GM19238 (cell line): ENCODE measurements at regions not wholly inside any gene's neighbourhood (a gene's known extent, or its start where the extent isn't known, plus 50 kb on each side); places are given as distances from the start of the nearest gene placed in this dataset.

Source experiments
- DNase-seq: peaks from one replicate; pipeline ENCODE4 v3.0.0; 2011; ENCODE audit warnings: low spot score; ENCODE audit not compliant: insufficient read length

DNA sequence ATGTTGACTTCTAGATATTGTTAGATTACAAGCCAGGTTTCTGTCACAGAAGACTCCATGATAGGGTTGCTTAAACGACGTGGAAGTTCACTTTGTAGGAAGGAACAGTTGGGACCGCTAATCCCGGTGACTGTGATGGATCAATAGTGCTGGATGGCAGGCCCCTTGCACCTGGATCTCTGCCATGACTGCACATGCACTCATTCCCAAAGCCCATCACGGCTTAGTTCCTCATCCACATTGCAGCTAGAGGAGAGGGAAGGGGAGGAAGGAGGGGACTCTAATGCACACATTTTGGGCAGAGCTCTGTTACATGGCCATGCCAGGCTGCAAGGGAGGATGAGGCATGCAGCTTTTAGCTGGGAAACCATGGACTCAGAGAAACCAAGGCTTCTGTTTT, 773.7 kb upstream of the RAB6C start:
- no peak for DNase-seq

DNA sequence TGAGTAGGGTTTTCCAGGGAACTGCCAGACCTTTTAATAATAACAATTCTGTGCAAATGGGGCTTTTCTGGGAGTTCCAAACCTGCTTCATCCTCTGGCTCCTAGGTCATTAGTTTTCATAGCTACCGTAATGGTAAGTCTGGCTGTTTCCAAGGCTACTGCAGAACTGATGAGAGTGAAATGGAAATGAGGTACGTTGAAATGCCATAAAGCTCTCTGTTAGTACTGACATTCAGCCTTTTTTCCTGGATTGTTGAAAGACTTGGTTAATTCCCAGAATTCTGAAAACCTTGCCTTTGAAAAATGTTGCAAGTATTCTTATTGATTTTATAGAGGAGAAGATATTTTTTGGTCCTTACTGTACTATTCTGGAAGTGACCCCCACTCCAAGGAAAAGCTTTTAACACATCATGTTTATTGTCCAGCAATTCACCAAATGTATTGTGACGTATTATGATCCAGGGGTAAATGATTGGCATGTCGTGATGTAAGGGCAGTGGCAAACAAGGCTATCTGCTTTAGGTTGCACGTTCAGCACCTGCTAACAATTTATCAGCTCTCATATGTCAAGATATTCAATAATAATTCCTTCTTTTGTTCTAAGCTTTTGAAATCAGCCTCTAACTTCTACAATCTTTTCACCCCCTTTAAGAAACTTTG, 767.0 kb upstream of the RAB6C start:
- no peak for DNase-seq

DNA sequence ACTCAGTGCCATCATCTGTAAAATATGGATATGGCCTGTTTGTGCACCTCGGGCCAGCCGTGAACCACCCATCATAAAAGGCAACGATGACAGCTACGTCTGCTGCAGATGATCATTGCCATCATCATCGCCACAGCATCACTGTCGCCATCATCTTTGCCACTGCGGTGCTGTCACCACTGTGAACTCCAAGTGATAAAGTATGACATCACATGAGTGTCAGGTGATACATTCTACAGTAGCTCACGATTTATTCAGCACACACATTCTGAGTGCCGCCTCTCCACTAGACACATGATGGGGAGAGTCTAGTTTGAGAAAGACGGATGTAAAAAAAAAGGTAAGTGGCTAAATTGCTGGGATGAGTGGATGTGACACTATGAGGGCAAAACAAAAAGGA, 755.4 kb upstream of the RAB6C start:
- no peak for DNase-seq

DNA sequence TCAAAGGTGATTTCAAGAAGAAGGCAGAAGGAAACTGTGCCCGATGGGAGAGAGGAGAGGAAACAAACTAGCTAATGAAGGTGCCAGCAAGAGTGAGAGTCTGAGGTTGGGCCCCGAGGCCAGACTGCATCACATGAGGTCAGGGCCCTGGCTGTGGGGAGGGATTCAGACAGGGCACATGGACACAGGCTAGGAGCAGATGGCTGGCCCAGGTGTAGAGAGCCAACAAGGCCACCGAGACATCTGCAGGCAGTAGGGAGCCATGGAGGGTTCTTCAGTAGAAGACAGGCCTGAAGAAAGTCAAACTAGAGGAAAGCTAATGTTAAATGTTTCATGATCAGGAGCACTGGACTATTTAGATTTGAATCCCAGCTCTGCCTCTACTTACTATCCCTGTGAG, 755.0 kb upstream of the RAB6C start:
- DNase-seq = no peak

DNA sequence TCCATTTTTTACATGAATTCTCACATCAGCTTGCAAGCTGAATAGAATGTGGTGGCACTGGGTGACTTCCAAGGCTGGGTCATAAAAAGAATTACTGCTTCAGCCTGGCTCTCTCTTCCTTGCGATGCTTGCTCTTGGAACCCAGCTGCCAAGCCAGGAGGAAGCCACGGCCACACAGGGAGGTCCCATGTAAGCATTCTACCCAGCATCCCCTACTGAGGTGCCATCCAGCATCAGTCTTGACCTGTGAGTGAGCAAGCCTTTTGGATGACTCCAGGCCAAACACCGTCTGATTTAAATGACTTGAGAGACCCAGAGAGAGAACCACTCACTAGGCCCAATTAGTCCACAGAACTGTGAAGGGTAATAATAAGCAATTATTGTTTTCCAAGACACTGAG, 750.3 kb upstream of the RAB6C start:
- DNase-seq = no peak

DNA sequence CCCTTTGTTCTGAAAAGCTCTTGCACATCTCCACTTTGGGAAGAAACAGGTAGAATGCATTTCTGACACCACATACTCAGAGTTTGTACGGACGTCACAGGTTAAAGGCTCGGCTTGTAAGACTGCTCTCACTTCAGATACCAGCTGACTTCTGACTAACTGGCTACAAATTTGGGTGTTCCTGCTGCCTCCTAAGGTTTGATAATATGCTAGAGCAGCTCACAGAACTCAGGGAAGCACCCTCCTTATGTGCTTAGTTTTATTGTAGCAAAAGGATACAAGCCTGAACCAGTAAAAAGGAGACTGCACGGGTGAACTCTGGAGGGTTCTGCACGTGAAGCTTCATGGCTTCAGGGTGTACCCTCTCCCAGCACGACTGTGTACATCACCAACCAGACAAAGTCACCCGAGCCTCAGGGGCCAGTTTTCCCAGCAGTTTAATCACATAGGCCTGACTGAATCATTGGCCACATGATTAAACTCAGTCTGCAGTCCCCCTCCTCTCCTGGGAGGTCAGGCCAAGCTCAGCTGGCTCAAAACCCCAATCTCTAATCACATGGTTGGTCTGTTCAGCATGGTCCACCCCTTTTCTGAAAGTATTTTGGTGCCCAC, 749.5 kb upstream of the RAB6C start:
- DNase-seq = no peak

DNA sequence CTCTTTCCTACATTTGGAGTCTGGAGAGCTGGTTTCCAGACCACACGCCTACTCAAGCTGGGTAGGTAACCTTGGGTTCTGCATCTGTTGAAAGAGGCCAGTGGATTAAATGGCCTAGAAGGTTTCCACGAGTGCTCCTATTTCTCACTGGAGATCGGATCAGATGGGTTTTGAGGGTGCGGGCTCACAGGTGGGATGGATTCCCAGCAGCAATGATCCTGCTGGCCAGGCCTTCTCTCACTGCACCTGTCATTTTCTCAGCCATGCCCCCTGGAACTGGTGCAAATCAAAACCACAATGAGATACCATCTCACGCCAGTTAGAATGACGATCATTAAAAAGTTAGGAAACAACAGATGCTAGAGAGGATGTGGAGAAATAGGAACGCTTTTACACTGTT, 747.5 kb upstream of the RAB6C start:
- no peak for DNase-seq

DNA sequence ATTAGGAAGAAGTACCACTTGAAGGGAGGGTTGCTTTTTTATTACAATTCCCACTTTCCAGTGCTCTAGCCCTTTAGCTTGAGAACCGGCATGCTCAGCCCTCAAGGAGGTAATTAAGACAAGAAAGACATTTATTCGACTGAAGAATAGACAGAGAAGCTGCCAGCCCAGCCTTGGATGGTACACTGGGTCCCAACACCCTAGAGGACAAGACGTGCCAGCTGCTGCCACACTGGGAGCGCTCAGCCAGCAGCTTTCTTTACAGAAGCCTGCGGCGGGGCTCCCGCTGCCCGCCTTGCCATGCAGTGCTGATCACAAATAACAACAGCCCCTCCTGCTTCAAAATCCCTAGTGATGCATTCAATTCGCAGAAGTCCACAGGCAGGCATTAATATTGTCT, 746.3 kb upstream of the RAB6C start:
- no peak for DNase-seq

DNA sequence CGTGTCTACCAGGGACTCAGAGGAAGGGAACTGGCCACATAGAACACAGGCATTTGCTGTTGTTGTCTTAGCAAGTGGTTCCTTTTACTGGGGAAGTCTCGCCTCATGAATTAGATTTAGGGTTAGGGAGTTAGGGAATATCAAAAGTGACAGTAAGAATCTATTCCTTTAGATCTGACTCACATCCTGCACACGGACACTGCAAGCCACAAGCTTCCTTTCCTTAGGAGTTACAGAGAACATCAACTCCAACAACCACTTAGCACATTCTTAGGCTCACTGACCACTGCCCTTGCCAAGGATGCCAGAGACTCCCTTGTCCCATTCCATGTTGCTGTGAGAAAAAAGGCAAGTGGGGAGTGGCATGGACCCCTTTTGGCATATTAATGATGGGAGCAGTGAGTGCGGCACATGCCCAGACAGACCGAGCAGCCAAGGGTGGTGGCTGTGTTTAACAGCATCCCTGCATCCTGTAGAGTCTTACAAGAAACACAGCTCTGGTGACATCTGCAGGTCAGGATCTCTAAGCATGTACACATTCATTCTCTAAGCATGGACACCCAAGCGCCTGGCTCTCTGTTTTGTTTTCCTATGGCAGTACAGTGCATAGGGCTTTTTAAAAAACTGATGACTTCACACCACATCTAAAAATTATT, 745.6 kb upstream of the RAB6C start:
- no peak for DNase-seq

DNA sequence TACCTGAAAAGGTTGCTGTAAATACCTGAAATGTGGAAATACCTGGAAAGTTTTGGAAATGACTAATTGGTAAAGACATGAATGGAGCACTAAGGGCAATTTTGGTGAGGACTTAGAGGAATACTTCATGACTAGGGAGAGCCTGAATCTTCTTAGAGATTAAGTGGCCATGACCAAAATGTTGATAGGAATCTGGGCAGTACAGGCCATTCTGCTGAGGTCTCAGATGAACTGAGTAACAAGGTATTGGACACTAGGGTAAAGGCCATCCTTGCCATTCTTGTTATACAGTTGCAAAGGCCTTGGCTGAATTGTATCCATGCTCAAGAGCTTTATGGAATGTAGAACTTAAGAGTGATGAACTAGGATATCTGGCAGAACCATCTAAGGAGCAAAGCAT, 742.9 kb upstream of the RAB6C start:
- no peak for DNase-seq

DNA sequence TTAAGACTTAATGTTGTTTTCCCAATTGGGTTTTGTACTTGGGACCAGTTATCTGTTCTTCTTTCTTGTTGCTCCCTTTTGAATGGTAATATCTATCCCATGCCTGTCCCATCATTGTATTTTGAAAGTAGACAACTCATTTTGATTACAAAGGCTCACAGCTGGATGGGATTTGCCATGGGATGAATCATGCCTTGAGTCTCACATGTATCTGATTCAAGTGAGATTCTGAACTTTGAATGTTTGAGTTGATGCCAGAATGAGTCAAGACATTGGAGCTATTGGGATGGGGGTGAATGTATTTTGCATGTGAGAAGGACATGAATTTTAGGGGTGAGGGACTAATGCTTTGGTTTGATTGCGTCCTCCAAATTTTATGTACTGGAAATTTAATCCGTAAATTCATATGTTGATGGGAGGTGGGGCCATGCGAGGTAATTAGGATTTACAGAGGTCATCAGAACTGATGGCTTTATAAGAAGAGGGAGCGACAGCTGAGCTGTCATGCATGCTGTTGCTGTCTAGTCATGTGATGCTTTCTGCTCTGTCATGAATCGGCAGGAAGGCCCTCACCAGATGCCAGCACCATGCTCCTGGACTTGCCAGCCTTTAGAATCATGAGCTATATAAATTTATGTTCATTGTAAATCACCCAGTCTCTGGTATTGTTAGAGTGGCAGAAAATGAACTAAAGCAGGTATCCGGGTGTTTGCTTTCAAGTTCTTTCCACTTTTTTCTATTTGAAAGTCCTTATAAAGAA, 741.3 kb upstream of the RAB6C start:
- DNase-seq = no peak

DNA sequence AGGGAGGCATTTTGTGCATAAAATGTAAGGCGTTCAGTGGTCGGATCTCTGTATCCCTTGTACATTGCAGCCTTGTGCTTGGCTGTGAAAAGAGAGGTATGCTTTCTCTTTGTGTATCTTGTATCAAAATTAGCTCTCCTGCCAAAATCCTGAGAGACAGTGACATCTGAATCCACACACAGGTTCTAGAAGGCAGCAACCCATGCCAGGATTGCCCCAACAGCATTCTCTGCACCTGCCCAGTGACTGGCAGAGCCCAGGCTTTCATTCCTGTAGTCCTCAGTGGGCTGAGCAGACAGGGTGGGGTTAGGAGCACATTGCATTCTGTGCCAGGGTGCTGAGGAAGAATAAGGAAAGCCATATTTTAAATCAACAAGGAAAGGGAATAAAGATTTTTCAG, 740.3 kb upstream of the RAB6C start:
- DNase-seq = no peak

DNA sequence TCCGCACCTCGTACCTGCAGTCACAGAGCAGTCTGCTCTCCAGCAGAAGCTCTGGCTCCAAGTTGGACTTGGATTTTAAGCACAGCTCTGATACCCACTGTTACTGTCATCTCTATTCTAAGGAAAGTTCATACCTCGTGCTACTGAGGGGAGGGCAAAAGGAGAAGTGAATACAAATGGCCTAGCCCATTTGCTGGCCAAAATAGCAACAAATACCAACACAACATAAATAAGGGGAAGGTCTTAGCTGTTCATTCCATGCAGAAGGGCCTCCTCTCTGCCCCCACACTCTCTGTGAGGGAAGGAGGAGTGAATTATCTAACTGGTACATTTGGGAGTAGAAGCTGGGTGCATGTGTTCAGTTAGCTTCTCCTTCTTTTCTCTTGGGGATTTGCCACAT, 739.4 kb upstream of the RAB6C start:
- no peak for DNase-seq

DNA sequence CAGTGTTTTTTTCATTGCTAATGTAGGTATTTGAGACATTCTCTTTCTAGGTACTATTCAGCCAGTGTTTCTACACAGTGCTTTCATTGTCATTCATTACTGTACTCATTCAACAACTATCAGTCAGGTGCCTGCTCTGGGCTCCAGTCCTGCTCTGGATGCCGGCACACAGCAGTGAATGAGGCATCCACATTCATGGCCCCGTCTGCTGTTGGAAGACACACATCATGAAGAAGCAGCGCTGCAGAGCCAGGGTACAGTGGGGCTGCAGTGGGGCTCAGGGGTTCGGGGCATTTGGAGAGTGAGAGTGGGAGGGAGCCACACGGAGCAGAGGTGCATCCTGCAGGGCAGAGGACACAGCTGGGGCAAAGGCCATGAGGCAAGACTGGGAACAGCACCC, 737.2 kb upstream of the RAB6C start:
- DNase-seq = no peak

DNA sequence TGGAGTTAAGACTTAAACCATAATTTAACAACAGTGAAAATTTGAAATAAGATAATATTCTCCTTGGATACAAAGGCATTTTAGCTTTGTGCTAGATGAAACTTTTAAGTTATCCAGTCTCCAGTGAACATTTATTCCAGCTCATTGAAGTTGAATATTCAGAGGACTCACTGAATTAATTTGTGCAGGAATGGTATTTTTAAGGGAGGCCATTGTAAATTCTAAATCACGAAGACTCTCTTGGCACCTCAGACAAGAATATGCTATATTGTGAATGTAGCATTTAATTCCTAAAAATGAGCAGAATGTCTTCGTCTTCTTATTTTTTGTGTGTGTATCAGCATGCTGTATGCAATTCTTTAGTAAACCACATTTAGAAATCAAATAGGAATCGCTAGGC, 731.7 kb upstream of the RAB6C start:
- no peak for DNase-seq

DNA sequence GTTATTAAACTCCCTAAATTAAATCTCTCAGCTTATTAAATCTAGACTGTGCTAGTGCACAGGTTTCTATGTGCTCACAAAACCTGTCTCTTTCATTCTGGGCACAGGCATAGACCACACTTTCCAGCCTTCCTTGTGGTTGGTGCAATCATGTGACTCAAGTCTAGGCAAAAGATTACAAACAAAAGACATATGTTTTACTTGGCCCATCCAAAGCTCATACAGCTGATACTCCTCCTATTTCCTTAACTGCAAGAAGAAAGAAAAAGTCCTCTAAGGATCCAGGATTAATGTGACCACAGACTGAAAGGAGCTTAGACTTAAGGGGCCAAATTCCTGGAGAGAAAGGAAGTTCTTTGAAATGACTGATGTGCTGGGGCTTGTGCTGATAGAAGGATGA, 731.3 kb upstream of the RAB6C start:
- no peak for DNase-seq

DNA sequence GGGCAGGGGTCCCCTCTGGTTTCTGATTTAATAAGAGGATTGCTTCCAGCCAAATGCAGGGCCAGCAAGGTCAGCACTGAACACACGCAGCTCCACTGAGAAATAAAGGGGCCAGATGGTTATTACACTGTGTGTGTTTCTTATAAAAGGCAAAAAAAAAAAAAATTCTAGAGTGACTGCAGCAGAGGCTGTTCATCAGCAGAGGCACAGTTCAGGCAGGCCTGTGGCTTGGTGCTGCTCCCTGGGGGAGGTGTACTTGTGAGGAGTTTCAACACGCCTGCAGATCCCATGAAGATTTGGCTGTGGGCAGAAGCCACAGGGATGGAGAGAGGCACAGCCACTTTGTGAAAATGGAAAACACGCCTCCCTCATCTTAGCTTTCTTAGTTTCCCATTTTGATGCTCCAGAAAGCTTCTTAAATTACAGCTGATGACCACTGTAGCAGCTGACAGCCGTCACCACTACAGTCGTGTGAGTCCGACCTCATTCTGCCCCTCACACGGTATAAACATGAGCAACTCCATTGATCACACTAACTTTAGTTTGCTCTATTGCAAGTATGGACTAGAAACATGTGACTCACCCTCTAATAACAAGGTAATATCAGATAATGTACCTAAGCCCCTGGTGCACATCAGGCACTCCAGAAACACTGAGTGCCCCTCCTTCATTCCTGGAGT, 726.5 kb upstream of the RAB6C start:
- no peak for DNase-seq

DNA sequence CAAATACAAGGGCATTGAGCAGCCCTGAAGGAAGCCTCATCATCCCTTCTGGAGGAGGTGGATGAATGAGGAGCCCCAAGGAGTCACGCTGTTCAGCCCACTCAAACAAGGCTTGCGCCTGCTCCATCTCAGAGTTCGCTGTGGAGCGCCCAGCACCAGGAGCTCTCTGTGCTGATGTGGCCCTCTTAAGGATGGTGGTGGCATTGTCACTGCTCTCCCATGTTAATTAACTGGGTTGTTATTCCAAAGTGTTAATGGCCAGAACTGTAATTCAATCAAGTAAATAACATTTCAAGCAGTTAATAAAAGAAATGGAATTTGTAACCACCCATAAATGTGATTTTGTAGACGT, 726.0 kb upstream of the RAB6C start:
- DNase-seq = no peak

DNA sequence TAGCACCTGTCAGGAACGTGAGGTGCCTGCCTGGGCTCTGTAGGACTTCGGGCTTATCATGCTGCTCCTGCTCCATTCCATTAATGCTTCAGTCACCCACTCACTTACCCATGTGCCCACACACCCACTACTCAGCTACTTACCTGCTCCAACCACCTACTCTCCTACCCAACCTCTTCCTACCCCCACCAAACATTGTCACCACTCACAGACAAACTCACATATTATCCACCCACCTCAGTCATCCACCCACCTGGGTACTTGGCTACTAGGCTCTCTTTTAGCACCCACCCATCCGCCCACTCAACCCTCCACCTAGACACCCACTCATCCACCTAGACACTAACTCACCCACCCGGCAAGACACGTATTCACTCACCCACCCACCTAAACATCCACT, 724.7 kb upstream of the RAB6C start:
- no peak for DNase-seq

DNA sequence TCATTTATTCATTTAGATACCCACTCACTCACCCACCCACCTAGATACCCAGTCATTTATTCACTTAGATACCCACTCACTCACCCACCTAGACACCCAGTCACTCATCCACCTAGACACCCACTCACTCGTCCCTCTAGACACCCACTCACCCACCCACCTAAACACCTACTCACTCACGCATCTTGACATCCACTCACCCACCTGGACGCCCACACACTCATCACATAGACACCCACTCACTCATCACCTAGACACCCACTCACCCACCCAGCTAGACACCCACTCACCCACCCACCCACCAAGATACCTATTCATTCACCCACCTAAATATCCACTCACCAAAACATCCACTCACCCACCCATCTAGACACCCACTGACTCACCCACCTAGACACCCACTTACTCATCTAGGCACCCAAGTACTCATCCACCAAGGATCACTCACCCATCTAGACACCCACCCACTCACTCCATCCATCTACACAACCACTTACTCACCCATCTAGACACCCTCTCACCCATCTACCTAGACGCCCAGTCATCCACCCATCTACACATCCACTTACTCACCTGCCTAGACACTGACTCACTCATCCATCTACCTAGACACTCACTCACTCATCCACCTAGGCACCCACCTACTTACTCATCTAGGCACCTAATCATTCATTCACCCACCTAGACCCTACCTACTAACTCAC, 723.7 kb upstream of the RAB6C start:
- DNase-seq = no peak

DNA sequence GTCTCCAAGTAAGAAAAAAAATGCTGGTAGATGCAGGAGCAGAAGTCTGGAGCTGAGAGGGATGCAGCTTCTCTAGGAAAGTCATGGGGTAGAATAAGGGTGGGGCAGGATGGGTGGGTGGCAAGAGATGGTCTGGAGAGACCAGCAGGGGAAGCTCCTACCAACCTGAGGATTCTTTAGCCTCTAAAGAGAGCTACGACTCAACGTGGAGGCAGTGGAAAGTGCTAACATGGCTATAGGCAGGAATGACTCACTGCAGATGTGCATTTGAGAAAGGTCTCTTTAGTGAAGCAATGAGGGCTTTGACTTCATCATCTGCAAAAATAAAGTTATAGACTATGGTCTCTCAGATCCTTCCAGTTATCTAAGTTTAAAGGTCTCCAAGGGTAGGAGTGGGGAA, 722.8 kb upstream of the RAB6C start:
- DNase-seq = no peak
